ENCODE measurements at regions not wholly inside any gene's neighbourhood (a gene's known extent, or its start where the extent isn't known, plus 50 kb on each side); places are given as distances from the start of the nearest gene placed in this dataset.
"Not testable (repeated sequence)": the region's sequence is repeated elsewhere in the genome, so short reads cannot be mapped to it uniquely, and the experiment has no call there.

- in situ Hi-C loops (cut with HindIII; ENCODE audit: low sequenced_read_pairs) = no loop called here
These were observed 146.8 kb downstream of the TPRA1 start for GRCh38 chr3:127443581-127444375.

- in situ Hi-C loops (cut with HindIII; ENCODE audit: low sequenced_read_pairs) = no loop called here
These were observed 148.0 kb downstream of the TPRA1 start for GRCh38 chr3:127442506-127442905.

- in situ Hi-C loops (cut with HindIII; ENCODE audit: low sequenced_read_pairs) = no loop called here
These were observed 148.8 kb downstream of the TPRA1 start for GRCh38 chr3:127441764-127442163.

GRCh38 chr3:127440384-127440783 lies 150.1 kb downstream of the TPRA1 start:
- in situ Hi-C loops (cut with HindIII; ENCODE audit: low sequenced_read_pairs) = no loop called here

- in situ Hi-C loops (cut with HindIII; ENCODE audit: low sequenced_read_pairs) = no loop called here
These were observed 150.9 kb downstream of the TPRA1 start for GRCh38 chr3:127439621-127440020.

GRCh38 chr3:127438951-127439350 lies 151.1 kb upstream of the PRR20G start:
- in situ Hi-C loops (cut with HindIII; ENCODE audit: low sequenced_read_pairs) = no loop called here

GRCh38 chr3:127438371-127438770 lies 150.5 kb upstream of the PRR20G start:
- in situ Hi-C loops (cut with HindIII; ENCODE audit: low sequenced_read_pairs) = no loop called here

GRCh38 chr3:127435299-127435698 lies 147.5 kb upstream of the PRR20G start:
- in situ Hi-C loops (cut with HindIII; ENCODE audit: low sequenced_read_pairs) = not testable (repeated sequence)

- in situ Hi-C loops (cut with HindIII; ENCODE audit: low sequenced_read_pairs) = no loop called here
These were observed 143.2 kb upstream of the PRR20G start for GRCh38 chr3:127431066-127431465.

- in situ Hi-C loops (cut with HindIII; ENCODE audit: low sequenced_read_pairs) = no loop called here
These were observed 140.6 kb upstream of the PRR20G start for GRCh38 chr3:127428344-127428997.

GRCh38 chr3:127427666-127428065 lies 139.8 kb upstream of the PRR20G start:
- in situ Hi-C loops (cut with HindIII; ENCODE audit: low sequenced_read_pairs) = no loop called here

- in situ Hi-C loops (cut with HindIII; ENCODE audit: low sequenced_read_pairs) = no loop called here
These were observed 139.3 kb upstream of the PRR20G start for GRCh38 chr3:127427156-127427555.

- in situ Hi-C loops (cut with HindIII; ENCODE audit: low sequenced_read_pairs) = no loop called here
These were observed 138.8 kb upstream of the PRR20G start for GRCh38 chr3:127426444-127427153.

GRCh38 chr3:127425505-127426443 lies 137.9 kb upstream of the PRR20G start:
- in situ Hi-C loops (cut with HindIII; ENCODE audit: low sequenced_read_pairs) = no loop called here

- in situ Hi-C loops (cut with HindIII; ENCODE audit: low sequenced_read_pairs) = no loop called here
These were observed 137.1 kb upstream of the PRR20G start for GRCh38 chr3:127424766-127425504.

- in situ Hi-C loops (cut with HindIII; ENCODE audit: low sequenced_read_pairs) = no loop called here
These were observed 136.3 kb upstream of the PRR20G start for GRCh38 chr3:127423856-127424765.

GRCh38 chr3:127422663-127423375 lies 135.0 kb upstream of the PRR20G start:
- in situ Hi-C loops (cut with HindIII; ENCODE audit: low sequenced_read_pairs) = no loop called here

- in situ Hi-C loops (cut with HindIII; ENCODE audit: low sequenced_read_pairs) = no loop called here
These were observed 134.3 kb upstream of the PRR20G start for GRCh38 chr3:127421943-127422662.

Data from DLD1 (cell line).